A172 (cell line): ENCODE measurements at regions not wholly inside any gene's neighbourhood (a gene's known extent, or its start where the extent isn't known, plus 50 kb on each side); places are given as distances from the start of the nearest gene placed in this dataset.

ENCODE experiments used
- DNase-seq: peaks from one replicate; pipeline ENCODE4 v3.0.0-alpha.2; 2015; ENCODE audit warnings: low spot score

DNA sequence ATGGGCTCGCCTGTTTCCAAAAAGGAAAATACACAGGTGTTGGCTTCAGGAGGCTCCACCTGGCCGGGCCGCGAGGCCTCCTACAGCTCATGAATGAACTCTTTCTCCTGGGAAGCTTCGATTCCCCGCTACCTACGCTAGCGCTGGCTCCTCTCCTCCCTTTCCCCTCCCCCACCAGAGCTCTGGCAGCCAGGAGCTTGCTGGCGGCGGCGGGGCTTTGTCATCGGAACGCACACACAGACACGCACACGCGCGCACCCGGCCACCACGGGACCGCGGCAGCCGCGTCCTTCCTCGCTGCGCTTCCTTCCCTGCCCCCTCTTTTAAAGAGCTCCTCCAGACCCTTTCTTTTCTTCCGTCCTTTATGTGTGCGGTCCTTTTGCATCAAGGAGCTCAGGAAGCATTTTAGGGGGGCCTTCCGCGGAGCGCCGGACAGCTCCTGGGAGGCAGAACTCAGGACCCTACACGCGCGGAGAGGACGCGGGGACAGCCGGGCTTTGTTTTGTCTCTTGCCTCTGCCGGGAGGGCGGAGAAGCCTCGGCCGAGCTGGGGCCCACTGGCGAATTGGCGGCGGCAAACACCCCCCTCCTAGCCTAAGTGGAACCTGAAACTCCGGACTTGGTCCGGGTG, 70.2 kb upstream of the BCOR start:
- DNase-seq, result no peak

DNA sequence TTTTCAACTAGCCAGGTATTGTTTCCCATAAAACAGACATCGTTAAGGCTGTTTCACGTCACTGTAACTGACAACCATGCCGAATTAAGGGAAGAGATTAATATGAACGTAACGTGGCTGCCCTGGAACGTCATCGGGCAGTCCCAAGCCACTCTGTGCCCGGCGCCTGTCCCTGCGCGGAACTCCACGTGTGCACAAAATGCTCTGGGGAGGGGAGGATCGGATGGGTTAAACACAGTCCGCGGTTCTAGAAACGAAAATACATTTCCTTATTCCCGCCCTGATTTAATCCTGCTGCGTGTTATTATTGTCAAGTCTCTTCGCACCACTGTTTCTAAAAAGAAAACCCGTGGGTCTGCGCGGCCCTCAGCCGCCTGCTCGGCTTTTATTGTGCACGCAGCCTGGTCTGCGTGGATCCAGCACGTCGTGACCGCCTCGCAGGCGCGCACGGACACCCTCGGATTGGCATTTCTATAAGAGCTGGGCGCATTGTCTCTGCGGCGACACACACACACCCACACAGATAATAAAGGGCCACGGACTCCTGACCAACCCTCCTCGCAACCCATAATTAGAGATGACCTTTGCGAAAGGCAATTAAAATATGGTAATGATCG, 69.6 kb upstream of the BCOR start:
- no peak for DNase-seq

DNA sequence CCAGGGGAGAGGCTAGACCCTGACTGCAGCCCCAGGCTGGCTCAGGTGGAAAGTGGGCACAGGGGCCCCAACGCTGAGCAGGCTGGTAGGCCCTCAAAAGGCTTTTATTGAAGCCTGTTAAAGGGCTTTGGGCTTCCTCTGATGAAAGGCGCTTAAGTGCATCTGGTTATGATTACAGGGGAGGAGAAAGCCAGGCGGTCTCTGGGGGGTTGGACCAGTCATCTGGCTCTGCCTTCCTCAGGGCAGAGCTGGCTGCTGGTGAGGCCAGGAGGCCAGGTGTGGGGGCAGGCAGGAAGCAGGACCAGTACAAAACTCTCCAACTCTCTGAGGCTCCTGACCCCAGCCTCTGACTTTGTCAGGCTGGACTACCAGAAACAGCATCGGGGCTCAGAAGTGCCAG, 68.8 kb upstream of the BCOR start:
- no peak for DNase-seq

DNA sequence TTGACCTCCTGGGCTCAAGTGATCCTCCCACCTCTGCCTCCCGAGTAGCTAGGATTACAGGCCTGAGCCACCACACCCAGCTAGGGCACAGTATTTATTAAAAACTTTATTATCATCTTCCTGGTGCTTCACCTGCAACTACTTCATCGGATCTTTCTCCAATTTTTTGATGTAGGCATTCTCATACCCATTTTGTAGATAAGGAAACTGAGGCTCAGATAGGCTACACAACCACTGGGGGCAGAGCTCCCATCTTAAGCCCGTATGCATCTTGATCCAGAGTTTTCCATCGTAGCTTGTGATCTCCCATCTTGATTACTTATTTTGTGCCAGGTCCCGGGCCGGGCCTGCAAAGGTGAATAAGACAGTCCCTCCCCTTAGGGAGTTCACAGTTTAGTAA, 68.1 kb upstream of the BCOR start:
- no peak for DNase-seq

DNA sequence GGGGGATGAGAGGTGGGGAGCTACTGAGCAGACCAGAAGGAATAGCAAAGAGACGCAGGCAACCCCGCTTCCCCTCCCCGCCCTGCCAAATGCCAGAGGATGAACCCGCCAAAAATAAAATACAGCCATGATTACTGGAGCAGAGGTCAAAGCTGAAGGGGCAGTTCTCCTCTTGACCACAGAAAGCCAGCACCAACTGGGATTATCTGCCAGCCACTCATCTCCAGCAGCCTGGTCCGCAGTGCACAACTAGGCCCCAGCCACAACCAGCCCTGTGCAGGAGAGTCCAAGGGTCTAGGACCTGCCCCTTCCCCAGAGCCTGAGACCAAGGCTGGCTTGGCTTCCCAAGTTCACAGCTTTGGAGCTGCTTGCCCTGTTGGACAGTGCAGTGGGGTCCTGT, 67.4 kb upstream of the BCOR start:
- no peak for DNase-seq

DNA sequence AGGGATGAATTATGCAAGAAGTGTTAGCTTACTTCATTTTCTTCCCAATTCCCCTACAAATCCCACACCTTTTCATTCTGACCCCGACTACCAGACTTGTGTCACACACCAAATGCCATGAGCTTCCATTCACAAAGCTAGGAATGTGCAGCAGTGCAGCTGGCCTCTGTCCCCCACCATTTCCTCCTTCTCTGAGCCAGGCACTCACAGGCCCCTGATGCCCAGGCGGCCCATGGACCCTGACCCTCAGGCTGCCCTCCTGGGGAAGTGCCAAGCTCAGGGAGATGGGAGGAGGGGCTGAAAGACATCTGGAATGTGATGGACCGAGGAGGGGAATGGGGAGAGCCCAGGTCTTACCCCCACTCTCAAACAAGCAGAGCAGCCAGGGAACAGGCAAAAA, 67.0 kb upstream of the BCOR start:
- DNase-seq, result no peak

DNA sequence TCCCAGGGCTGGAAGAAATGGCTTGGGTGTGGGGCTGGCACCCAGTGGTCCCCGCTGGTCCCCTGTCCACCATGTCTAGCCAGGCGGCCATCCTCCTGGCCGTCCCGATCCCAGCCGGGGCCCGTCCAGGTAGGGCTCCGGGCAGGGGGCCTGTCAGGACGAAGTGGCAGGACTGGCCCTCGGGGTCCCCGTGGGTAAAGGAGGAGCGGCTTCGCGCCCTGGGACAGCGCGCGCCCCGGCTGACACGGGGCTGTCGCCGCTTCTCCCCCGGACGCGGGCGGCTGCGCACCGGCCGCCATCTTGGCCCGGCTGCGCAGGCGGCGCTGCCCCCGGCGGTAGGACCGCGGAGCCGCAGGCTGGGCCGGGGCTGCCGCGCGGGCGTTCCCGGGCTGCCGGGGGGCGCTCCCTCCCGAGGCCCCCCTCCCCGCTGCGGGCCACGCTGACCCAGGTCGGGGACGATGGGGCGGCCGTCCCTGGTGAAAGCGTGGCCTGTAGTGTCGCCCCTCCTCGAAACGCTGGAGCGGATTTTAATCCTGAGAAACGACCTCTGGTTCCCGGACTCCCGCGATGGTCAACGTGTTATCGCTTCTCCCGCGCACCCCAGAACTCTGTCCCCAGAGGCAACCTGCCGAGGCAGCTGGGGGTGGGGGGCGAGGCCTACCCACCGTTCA, 60.4 kb upstream of the BCOR start:
- no peak for DNase-seq

DNA sequence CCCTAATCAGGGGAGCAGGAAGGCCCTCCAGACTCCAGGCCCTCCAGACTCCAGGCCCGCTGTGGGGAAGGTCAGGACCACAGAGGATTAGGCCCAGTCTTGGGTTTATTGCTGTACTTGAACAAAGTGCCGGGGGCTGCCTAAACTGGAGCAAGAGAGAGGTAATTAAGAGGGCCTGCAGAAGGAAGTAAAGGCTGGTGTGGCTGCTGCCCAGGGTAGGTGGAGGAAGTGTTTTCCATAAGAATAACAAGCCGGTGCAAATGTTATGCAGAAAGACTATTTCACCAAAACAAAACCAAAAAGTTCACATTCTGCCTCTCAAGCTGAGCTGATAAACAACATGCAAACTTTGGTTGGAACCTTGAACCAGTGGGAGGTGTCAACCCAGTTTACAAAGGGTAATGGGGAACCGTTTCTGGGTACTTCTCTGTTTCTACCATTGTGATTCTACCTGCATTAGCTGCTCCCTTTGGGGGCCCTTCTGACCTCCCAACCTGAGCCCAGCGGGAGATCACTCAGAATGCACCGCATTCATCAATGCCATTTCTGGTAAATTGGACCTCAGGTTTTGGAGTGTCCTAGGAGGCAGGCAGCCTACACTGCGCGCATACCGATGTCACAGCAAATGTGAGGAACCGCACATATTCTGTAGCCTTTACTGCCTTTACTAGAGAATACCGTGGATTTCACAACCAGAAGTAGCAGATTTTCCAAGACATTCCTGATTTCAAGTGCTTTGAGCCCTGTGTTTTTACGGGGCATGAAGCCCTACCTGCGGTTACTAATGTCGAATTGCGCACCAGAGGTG, 59.7 kb upstream of the BCOR start:
- DNase-seq, result no peak

DNA sequence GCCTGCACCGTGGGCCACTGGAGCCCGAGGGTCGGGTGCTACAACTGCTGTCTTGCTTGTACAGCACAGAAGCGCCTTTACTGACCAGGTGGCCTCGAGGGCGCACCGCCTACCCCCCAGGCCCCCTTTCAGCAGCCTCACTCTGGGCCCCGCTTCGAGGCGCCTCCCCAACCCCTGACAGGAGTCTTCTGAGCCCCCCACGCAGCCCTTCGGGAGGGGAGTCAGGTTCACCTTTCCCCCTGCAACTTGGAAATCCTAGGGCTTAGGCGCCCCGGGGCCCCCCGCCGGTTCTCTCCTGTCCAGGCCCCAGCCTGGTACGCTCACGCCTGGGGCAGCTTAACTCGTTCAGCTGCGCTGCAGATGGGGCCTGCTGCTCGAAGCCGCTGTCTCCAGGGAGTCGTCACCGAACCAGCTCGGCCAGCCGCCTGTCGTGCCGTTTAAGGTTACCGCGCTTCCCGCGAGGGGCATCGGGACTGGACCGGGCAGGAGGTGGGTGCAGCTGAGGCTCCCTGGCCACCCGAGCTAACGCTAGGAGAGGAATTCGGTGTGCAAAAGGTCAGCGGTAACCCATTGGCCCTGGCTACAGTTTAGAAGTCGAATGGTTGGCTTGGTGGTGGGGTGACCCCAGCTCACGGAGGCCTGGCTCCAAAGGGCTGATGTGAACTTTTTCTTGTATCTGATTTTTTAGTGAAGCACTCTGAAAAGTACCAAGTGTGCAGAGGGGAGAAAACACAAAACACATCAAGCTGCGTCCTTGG, 58.9 kb upstream of the BCOR start:
- no peak for DNase-seq

DNA sequence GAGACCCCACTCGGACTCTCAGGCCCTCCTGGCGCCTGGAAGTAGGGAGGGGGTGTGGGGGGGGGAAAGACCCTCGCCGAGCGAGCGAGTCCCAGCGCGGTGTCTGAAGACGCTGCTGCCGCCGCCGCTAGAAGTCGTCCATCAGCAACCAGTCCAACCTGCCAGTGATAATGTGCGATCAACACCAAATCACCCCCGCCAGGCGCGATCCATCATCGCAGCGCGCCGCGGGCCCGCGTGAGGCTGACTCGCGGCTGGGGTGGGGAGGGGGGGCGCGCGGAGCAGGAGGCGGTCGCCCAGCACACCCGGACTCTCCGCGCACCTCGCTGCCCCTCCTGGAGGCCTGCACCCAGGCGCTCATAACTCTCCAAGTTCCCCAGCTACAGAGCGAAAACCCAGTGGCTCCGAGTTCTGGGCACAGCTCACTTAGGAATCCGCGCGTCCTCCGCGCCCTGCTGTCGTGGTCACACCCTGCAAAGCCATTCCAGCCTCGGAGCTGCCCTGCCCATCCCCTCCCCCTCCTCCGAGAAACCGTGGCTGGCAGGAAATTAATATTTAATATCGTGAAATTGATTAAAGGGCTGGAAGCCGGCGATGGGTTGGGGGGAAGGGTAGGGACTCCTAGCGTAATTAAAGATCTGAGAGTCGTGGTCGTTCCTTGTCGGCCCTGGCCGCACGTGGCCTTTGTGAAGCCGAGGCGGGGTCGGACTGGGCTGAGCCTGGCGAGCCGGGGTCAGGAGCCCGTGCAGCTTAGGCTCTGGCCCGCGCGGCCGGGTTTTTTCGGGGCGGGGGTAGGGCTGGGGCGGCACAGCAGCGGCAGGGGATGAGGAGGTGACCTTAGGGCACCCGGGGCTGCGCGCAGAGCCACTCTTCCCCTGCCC, 58.1 kb upstream of the BCOR start:
- no peak for DNase-seq

DNA sequence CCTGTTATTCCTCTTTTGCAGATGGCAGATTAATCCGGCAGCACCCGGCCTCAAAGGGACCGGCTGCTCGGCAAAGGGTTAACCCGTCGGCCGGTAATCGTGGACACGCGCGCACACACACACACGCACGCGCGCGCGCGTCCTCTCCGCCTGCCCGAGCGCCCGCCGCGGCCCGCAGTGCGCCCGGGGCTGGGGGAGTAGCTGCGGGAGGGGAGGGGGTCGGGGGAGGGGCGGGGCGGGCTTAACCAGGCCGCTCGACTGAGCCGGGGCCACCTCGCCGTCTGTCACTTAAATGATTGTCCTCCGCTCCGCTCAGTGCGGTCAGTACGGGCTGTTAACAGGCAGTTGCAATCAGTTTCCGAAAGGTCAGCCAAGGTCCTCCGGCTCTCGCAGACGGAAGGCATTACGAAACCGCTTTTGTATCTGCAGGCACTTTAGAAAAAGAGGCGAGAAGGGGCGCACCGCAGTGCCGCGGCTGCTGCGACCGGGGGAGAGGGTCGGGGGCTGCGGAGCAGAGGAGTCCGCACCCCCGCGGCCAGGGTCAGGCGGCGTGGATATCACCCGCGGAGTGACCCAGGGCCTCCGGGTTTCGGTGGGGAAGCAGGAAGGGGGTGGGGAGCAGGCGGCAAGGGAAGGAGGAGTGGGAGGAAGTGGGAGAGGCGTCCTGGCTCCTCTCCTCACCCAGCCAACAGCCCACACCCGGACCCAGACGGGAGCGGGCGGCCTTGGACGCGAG, 57.3 kb upstream of the BCOR start:
- DNase-seq, result no peak

DNA sequence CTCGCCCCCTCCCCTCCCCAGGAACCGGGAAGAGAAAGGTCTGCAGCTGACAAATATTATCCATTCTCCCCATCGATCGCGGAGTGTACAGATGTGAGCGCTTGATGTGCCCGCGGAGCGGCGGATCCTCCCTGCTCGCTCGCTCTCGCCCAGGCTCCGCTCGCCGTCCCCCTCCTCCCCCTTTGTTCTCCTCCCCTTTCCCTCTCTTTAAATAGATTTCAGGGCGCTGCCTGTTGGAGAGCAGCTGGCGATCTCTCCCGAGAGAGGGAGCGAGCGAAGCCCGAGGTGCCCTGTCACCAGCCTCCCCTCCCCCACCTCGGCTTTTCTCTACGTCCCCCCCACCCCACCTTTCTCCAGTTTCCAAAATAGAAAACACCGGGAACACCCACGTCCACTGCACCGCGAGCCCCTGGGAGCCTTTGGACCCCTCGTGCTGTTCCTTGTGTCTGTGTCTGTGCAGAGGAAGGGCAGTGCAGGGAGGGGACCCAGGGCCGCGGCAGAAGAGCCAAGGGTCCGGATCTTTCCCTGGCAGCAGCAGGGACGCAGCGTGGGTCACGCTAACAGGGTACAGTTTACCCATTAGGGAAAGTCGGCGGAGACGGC, 56.6 kb upstream of the BCOR start:
- peak; percentile 39 for DNase-seq

DNA sequence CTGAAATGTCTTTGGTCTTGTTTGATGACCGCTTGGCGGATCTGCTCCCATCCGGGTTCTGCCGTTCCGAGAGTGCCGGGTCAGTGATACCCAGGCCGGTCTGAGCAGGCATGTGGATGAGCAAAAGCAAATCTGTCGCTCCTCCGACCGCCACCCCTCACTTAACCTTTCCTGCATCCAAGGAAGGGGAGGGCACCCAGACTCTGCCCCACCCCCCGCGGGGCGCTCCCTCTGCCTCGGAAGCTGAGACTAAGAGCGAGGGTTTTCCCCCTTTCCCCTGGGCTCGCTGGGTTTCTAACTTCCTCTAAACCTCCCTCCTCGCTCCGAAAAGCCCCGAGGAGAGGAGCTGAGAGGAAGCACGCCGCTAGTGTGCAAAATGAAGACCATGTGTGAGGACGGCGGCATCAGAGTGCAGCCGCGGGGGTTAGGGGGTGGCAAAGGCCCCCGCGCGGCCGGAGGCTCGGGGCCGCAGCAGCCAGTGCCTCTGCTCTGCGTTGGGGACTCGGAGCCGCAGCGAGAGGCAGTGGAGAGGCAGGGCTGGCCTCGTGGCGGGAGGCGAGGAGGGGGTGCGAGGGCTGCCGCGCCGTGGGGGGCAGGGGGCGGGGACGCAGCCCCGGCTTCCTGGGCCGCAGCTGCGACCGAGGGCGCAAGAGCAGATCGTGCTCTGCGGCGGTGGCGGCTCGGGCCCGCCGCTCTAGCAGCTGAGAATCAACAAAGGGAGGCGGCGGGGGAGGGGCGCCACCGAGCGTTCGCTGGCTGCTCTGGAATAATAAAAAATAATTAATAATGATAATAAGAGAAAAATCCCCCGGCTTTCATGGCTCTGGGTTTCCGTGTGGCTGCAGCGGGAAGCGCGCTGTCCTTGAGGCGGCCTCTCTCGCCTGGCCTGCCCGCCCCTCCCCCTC, 55.8 kb upstream of the BCOR start:
- peak; percentile 52 for DNase-seq

DNA sequence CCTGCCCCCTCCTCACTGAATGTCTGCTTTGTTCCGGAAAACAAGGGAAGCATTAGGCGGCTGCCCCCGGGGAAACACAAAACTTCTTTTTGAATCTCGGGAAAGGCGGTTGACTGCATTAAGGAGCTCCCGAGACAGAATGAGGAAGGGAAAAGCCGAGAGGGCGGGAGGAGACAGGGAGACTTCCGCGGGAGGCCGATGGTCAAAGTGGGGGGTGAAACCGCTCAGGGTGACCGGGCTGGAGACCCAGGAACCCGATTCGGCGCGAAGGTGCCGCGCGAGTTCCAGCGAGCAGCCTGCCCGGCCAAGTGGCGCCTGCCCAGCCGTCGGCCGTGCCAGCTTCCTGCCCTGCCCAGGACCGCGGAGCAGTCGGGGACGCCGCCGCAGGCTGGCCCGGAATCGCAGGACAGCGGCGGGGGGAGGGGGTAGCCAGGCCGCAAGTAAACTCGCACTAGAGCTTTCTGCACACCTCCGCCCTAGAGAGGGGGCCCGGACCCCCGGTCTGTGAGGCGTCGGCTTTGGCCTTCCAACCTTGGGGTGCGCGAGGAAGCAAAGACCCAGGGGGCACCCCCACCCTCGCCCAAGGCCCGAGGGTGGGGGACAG, 55.1 kb upstream of the BCOR start:
- peak; percentile 7 for DNase-seq

DNA sequence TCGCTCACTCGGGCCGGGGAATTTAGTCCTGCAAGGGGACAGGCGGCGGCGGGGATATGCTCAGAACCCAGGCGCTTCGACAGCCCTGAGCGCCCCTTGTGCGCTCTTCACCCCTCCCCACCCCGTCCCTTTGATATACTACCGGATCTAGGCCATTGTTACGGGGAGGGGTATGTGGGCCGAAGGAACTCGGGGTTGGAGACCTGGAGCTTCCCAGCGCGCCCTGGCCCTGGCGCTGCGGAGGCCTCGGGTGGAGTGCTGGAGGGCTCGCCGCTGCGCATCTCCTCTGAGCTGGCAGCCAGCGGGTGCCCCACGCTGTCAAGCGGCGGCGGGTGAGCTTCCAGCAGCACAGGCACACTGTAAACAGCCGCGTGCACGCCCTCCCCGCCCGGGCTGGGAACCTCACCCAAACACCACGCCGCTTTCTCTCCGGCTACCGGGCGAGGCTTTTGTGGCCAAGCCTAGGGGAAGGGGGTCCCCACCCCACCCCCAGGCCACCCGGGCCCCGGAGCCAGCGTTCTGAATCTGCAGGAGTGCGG, 54.5 kb upstream of the BCOR start:
- no peak for DNase-seq

DNA sequence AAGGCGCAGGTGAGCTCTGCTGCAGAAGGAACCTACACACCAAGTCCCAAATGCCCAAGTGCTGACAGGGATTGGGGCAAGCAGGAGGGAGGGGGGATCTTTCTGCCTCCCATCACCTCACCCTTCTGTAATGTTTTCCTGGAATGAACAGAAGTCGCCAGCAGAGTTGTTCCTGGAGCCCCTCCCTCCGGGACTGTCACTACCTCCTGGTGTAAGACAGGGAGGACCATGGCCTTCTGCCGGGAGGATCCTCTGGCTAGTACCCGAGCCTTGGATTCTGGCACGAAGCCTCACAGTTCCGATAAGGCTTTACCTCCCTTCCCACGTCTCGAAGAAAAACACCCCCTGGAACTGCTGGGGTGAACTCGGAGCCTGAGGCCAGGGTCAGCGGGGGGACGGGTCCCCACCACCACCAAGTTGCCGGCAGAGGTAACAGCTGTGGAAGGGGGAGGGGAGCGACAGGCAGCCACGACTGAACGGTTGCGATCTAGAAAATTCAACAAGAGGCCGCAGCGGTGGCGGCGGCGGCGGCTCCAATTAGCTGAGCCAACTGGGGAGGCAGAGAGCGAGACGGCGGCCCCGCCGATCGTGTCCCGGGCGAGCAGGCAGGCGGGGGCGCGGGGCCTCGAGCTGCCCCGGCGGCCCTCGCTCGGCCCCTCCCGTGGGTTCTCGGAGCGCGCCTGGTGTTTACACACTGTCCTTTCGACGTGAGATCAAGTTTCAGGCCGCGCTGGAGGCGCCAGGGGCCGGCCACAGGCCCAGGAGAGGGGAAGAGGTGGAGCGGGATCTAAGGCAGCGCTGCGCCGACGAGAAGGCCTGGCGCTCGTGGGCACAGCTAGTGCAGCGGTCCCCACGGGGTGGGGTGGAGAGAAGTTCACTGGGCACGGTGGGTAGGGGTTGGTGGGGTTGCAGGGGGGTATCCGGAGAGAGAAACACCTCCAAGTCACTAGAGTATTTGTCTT, 53.7 kb upstream of the BCOR start:
- DNase-seq, result no peak

DNA sequence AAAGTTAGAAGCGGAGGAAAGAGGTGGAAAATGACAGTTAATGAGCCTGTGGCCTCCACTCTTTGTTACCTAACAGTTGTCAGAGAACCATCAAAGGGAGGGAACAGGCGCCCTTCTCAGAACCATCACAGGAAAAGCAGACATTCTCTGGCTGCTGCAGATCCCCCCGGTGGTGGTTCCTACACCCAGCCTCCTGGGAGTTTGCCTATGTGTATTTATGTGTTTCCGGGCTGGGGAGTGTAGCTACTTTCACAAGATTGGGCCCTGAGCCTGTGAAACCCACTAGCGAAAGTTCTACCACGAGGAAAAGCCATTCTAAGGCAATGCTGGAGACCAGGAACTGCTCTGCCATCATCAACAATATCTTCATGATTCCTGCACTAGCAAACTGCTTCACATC, 52.7 kb upstream of the BCOR start:
- no peak for DNase-seq
